T-helper 2 cell (primary cell): ENCODE measurements at regions not wholly inside any gene's neighbourhood (a gene's known extent, or its start where the extent isn't known, plus 50 kb on each side); places are given as distances from the start of the nearest gene placed in this dataset.
"Not testable (repeated sequence)": the region's sequence is repeated elsewhere in the genome, so short reads cannot be mapped to it uniquely, and the experiment has no call there.

Source experiments
- DNase-seq, 5 experiments: peaks; one replicate each; pipeline versions ENCODE4 v3.0.0 to v3.0.0-alpha.2; 2012 to 2022

- peak in 1 of 5 experiments; percentile 46 for DNase-seq
These were observed 188.4 kb downstream of the PAH start for GRCh38 chr12:102728506-102729242.

- DNase-seq, result no peak
These were observed 190.4 kb downstream of the PAH start for GRCh38 chr12:102726686-102727085.

- DNase-seq, result no peak
These were observed 194.9 kb downstream of the PAH start for GRCh38 chr12:102722147-102722546.

- no peak for DNase-seq
These were observed 208.9 kb downstream of the PAH start for GRCh38 chr12:102708108-102708507.

- peak in 1 of 5 experiments; percentile 32 for DNase-seq
These were observed 214.5 kb downstream of the PAH start for GRCh38 chr12:102702447-102703114.

- DNase-seq, result no peak
These were observed 215.7 kb upstream of the IGF1 start for GRCh38 chr12:102696045-102696444.

GRCh38 chr12:102694903-102695302 lies 214.5 kb upstream of the IGF1 start:
- DNase-seq, result no peak

GRCh38 chr12:102691773-102692555 lies 211.6 kb upstream of the IGF1 start:
- no peak for DNase-seq

GRCh38 chr12:102690253-102690652 lies 209.9 kb upstream of the IGF1 start:
- DNase-seq, result no peak

- no peak for DNase-seq
These were observed 209.3 kb upstream of the IGF1 start for GRCh38 chr12:102689701-102690100.

- DNase-seq, result no peak
These were observed 207.2 kb upstream of the IGF1 start for GRCh38 chr12:102687523-102687922.

- no peak for DNase-seq
These were observed 205.5 kb upstream of the IGF1 start for GRCh38 chr12:102685841-102686240.

GRCh38 chr12:102685172-102685571 lies 204.8 kb upstream of the IGF1 start:
- no peak for DNase-seq

GRCh38 chr12:102682366-102683289 lies 202.3 kb upstream of the IGF1 start:
- no peak for DNase-seq

- DNase-seq, result no peak
These were observed 201.4 kb upstream of the IGF1 start for GRCh38 chr12:102681747-102682146.

GRCh38 chr12:102681309-102681708 lies 200.9 kb upstream of the IGF1 start:
- no peak for DNase-seq

GRCh38 chr12:102680304-102680703 lies 199.9 kb upstream of the IGF1 start:
- no peak for DNase-seq

GRCh38 chr12:102676812-102677211 lies 196.4 kb upstream of the IGF1 start:
- DNase-seq, result no peak

- DNase-seq, result no peak
These were observed 195.3 kb upstream of the IGF1 start for GRCh38 chr12:102675672-102676071.

- no peak for DNase-seq
These were observed 193.2 kb upstream of the IGF1 start for GRCh38 chr12:102673606-102674005.

- DNase-seq, result not testable (repeated sequence)
These were observed 191.8 kb upstream of the IGF1 start for GRCh38 chr12:102672212-102672611.

- DNase-seq, result no peak
These were observed 188.7 kb upstream of the IGF1 start for GRCh38 chr12:102669056-102669455.
